Vagina (tissue), 2 donors: ENCODE measurements at regions not wholly inside any gene's neighbourhood (a gene's known extent, or its start where the extent isn't known, plus 50 kb on each side); places are given as distances from the start of the nearest gene placed in this dataset.

ENCODE experiments used
- POLR2A ChIP-seq, 2 donors: fragments of 450-650 bp; IDR thresholded peaks; one replicate each; pipeline ENCODE4 v1.6.1; 2017; ENCODE audit warnings: antibody characterized with exemption in 2 of 2, mild to moderate bottlenecking in 2 of 2, moderate library complexity in 2 of 2
- TF ChIP-seq, protein P1 (sequence below), 3 experiments: fragments of 450-650 bp in 2 of 3; fragments of 200-600 bp in 1 of 3; sonication (generic) in 1 of 3; IDR thresholded peaks; one replicate each; pipeline ENCODE4 v1.5.1; 2017 to 2019; ENCODE audit warnings: antibody characterized with exemption in 3 of 3, mild to moderate bottlenecking in 2 of 3, moderate library complexity in 2 of 3

DNA sequence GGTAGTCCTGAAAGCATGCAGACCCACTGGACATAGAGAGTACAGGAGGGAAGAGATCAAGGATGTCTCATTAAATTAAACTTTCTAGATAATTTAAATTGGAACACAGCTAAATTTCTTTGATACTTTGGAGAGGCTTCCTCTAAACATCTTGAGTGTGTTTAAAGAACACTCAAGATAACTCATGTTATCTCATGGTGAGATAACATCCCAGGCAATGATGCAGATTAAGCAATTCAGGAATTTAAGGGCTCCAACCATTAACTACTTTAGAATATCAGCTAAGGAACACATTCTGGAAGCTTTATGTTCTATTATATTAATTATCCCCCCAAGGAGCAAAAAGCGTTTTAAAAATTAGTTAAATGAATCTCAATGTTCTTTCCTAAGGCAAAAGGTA, 289.2 kb upstream of the RUNX1 start:
- TF ChIP-seq, protein P1, sequence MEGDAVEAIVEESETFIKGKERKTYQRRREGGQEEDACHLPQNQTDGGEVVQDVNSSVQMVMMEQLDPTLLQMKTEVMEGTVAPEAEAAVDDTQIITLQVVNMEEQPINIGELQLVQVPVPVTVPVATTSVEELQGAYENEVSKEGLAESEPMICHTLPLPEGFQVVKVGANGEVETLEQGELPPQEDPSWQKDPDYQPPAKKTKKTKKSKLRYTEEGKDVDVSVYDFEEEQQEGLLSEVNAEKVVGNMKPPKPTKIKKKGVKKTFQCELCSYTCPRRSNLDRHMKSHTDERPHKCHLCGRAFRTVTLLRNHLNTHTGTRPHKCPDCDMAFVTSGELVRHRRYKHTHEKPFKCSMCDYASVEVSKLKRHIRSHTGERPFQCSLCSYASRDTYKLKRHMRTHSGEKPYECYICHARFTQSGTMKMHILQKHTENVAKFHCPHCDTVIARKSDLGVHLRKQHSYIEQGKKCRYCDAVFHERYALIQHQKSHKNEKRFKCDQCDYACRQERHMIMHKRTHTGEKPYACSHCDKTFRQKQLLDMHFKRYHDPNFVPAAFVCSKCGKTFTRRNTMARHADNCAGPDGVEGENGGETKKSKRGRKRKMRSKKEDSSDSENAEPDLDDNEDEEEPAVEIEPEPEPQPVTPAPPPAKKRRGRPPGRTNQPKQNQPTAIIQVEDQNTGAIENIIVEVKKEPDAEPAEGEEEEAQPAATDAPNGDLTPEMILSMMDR (IDR thresholded peaks at IDR 0.05): no peak
- no peak for TF ChIP-seq POLR2A (IDR thresholded peaks at IDR 0.05)
